ENCODE measurements at regions not wholly inside any gene's neighbourhood (a gene's known extent, or its start where the extent isn't known, plus 50 kb on each side); places are given as distances from the start of the nearest gene placed in this dataset.
"Not testable (repeated sequence)": the region's sequence is repeated elsewhere in the genome, so short reads cannot be mapped to it uniquely, and the experiment has no call there.

DNA sequence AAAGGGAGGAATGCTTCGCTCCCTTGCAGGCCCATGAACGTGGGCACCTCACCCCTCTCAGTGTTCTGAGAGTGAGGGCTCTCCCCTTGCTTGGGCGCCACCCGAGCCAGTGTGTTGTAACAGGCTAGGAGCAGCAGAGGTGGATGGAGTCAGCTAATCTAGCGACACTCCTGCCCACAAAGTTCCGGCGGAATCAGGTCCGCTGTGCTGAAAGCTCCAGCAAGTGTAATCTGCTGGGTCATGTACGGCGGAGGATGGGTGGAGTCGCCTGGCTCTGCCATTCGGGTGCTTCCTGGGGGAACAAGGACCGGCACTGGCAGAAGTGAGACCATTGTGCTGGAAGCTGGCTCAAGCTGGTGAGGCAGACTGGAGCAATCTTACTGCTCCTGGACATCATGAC, 1310.1 kb downstream of the EPHA7 start:
- Histone ChIP-seq H2AFZ (ENCODE audit: low read length) (no peak overlapping the region), H3K9ac (ENCODE audit: insufficient read depth, low read length) (no peak overlapping the region), H3K4me1 (ENCODE audit: control insufficient read depth, extremely low read depth, insufficient read depth, low read length) (no peaks in the 10 kb centered on the region), H3K36me3 (ENCODE audit: control insufficient read depth, insufficient read depth, low read length) (no peaks in the 10 kb centered on the region), H3K79me2 (ENCODE audit: control insufficient read depth, insufficient read depth, low read length) (no peaks in the 10 kb centered on the region), H3K4me2 (ENCODE audit: extremely low read depth, insufficient read depth, low read length) (no peak overlapping the region), H4K20me1 (ENCODE audit: control insufficient read depth, extremely low read depth, insufficient read depth, low read length) (no peaks in the 10 kb centered on the region), H3K27ac (ENCODE audit: insufficient read depth, low read length) (no peak overlapping the region), H3K27me3 (ENCODE audit: control insufficient read depth, insufficient read depth, low read length) (no peaks in the 10 kb centered on the region), H3K9me3 (ENCODE audit: control insufficient read depth, insufficient read depth, low read depth, low read length) (no peaks in the 10 kb centered on the region), H3K4me3 (replicated peaks in 1 of 4; ENCODE audit: control extremely low read depth in 1 of 4, insufficient read depth in 1 of 4, low read depth in 3 of 4, low read length in 4 of 4) (no peak overlapping the region)
- no peak for TF ChIP-seq EZH2 (IDR thresholded peaks at IDR 0.05; ENCODE audit: low read length, missing control alignments)
- TF ChIP-seq, protein P1, sequence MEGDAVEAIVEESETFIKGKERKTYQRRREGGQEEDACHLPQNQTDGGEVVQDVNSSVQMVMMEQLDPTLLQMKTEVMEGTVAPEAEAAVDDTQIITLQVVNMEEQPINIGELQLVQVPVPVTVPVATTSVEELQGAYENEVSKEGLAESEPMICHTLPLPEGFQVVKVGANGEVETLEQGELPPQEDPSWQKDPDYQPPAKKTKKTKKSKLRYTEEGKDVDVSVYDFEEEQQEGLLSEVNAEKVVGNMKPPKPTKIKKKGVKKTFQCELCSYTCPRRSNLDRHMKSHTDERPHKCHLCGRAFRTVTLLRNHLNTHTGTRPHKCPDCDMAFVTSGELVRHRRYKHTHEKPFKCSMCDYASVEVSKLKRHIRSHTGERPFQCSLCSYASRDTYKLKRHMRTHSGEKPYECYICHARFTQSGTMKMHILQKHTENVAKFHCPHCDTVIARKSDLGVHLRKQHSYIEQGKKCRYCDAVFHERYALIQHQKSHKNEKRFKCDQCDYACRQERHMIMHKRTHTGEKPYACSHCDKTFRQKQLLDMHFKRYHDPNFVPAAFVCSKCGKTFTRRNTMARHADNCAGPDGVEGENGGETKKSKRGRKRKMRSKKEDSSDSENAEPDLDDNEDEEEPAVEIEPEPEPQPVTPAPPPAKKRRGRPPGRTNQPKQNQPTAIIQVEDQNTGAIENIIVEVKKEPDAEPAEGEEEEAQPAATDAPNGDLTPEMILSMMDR (conservative IDR thresholded peaks at IDR 0.05 in 1 of 2, IDR thresholded peaks at IDR 0.05 in 1 of 2; ENCODE audit: low read depth in 1 of 2, low read length in 2 of 2): no peak
- DNase-seq (ENCODE audit: low read depth in 2 of 2): no peak

DNA sequence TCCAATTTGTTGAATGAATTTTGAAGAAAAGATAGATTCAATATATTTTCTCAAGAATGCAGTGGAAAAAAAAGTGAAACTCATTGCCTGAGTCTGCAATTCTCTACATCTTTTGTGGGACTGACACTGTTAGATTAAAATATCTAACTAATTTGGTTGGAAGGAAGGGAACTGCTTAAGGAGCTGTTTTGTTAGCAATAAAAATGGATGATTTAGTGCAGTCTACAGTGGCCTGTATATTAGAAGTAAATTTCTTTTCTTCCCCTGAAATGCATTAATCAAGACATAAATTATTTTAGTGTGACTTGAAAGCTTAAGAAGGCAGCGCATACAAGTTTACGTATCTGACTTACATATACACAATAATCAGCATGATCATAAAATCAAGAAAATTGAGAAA, 1332.6 kb downstream of the EPHA7 start:
- Histone ChIP-seq H2AFZ (ENCODE audit: low read length) (no peak overlapping the region), H3K4me2 (ENCODE audit: extremely low read depth, insufficient read depth, low read length) (no peak overlapping the region), H3K4me1 (ENCODE audit: control insufficient read depth, extremely low read depth, insufficient read depth, low read length) (no peaks in the 10 kb centered on the region), H3K9me3 (ENCODE audit: control insufficient read depth, insufficient read depth, low read depth, low read length) (no peaks in the 10 kb centered on the region), H4K20me1 (ENCODE audit: control insufficient read depth, extremely low read depth, insufficient read depth, low read length) (no peaks in the 10 kb centered on the region), H3K79me2 (ENCODE audit: control insufficient read depth, insufficient read depth, low read length) (no peaks in the 10 kb centered on the region), H3K36me3 (ENCODE audit: control insufficient read depth, insufficient read depth, low read length) (no peaks in the 10 kb centered on the region), H3K9ac (ENCODE audit: insufficient read depth, low read length) (no peak overlapping the region), H3K27ac (ENCODE audit: insufficient read depth, low read length) (no peak overlapping the region), H3K4me3 (replicated peaks in 1 of 4; ENCODE audit: control extremely low read depth in 1 of 4, insufficient read depth in 1 of 4, low read depth in 3 of 4, low read length in 4 of 4) (no peak overlapping the region), H3K27me3 (ENCODE audit: control insufficient read depth, insufficient read depth, low read length) (no peaks in the 10 kb centered on the region)
- DNase-seq (ENCODE audit: low read depth in 2 of 2): no peak
- TF ChIP-seq, protein P1 (conservative IDR thresholded peaks at IDR 0.05 in 1 of 2, IDR thresholded peaks at IDR 0.05 in 1 of 2; ENCODE audit: low read depth in 1 of 2, low read length in 2 of 2): no peak
- no peak for TF ChIP-seq EZH2 (IDR thresholded peaks at IDR 0.05; ENCODE audit: low read length, missing control alignments)

DNA sequence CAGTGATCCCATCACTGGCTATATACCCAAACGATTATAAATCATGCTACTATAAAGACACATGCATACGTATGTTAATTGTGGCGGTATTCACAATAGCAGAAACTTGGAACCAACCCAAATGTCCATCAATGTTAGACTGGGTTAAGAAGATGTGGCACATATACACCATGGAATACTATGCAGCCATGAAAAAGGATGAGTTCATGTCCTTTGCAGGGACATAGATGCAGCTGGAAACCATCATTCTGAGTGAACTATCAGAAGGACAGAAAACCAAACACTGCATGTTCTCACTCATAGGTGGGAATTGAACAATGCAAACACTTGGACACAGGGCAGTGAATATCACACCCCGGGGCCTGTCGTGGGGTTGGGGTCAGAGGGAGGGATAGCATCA, 1335.4 kb downstream of the EPHA7 start:
- H3K9ac ChIP-seq (ENCODE audit: insufficient read depth, low read length); H3K4me3 ChIP-seq (replicated peaks in 1 of 4; ENCODE audit: control extremely low read depth in 1 of 4, insufficient read depth in 1 of 4, low read depth in 3 of 4, low read length in 4 of 4); H3K27ac ChIP-seq (ENCODE audit: insufficient read depth, low read length); H2AFZ ChIP-seq (ENCODE audit: low read length); DNase-seq (ENCODE audit: low read depth in 2 of 2); H3K36me3 ChIP-seq (ENCODE audit: control insufficient read depth, insufficient read depth, low read length); H3K9me3 ChIP-seq (ENCODE audit: control insufficient read depth, insufficient read depth, low read depth, low read length); H3K4me2 ChIP-seq (ENCODE audit: extremely low read depth, insufficient read depth, low read length); H4K20me1 ChIP-seq (ENCODE audit: control insufficient read depth, extremely low read depth, insufficient read depth, low read length); H3K27me3 ChIP-seq (ENCODE audit: control insufficient read depth, insufficient read depth, low read length); H3K79me2 ChIP-seq (ENCODE audit: control insufficient read depth, insufficient read depth, low read length); H3K4me1 ChIP-seq (ENCODE audit: control insufficient read depth, extremely low read depth, insufficient read depth, low read length): not testable (repeated sequence)

DNA sequence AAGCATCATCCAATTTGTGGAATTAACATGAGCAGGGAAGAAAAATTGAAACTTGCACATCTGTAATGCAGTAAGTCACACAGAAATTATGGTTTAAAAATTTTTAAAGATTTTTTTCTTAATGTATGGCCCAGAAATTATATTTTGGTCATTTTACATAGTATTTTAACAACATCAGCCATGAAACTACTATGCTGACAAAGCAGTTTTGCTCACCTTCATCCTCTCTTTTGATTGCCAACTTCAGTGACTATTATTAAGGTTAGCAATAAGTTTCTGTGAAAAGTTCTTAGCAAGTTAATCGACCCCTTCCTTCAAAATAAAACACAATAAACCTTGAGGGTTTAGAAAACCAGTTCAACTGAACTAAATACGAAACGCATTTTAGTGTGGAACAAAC, 1347.0 kb downstream of the EPHA7 start:
- H2AFZ ChIP-seq (ENCODE audit: low read length): no peak overlapping the region
- H3K9me3 ChIP-seq (ENCODE audit: control insufficient read depth, insufficient read depth, low read depth, low read length): no peaks in the 10 kb centered on the region
- no peaks in the 10 kb centered on the region for H3K36me3 ChIP-seq (ENCODE audit: control insufficient read depth, insufficient read depth, low read length)
- TF ChIP-seq EZH2 (IDR thresholded peaks at IDR 0.05; ENCODE audit: low read length, missing control alignments): no peak
- TF ChIP-seq, protein P1 (conservative IDR thresholded peaks at IDR 0.05 in 1 of 2, IDR thresholded peaks at IDR 0.05 in 1 of 2; ENCODE audit: low read depth in 1 of 2, low read length in 2 of 2): no peak
- DNase-seq (ENCODE audit: low read depth in 2 of 2): no peak
- no peak overlapping the region for H3K4me3 ChIP-seq (replicated peaks in 1 of 4; ENCODE audit: control extremely low read depth in 1 of 4, insufficient read depth in 1 of 4, low read depth in 3 of 4, low read length in 4 of 4)
- H3K79me2 ChIP-seq (ENCODE audit: control insufficient read depth, insufficient read depth, low read length): no peaks in the 10 kb centered on the region
- H3K27me3 ChIP-seq (ENCODE audit: control insufficient read depth, insufficient read depth, low read length): no peaks in the 10 kb centered on the region
- H3K4me2 ChIP-seq (ENCODE audit: extremely low read depth, insufficient read depth, low read length): no peak overlapping the region
- H3K27ac ChIP-seq (ENCODE audit: insufficient read depth, low read length): no peak overlapping the region
- H4K20me1 ChIP-seq (ENCODE audit: control insufficient read depth, extremely low read depth, insufficient read depth, low read length): no peaks in the 10 kb centered on the region
- no peaks in the 10 kb centered on the region for H3K4me1 ChIP-seq (ENCODE audit: control insufficient read depth, extremely low read depth, insufficient read depth, low read length)
- no peak overlapping the region for H3K9ac ChIP-seq (ENCODE audit: insufficient read depth, low read length)

All from fibroblast of lung (primary cell).